AG08396 (cell line): ENCODE measurements at regions not wholly inside any gene's neighbourhood (a gene's known extent, or its start where the extent isn't known, plus 50 kb on each side); places are given as distances from the start of the nearest gene placed in this dataset.
"Not testable (repeated sequence)": the region's sequence is repeated elsewhere in the genome, so short reads cannot be mapped to it uniquely, and the experiment has no call there.

Source experiments
- DNase-seq: peaks from one replicate; pipeline ENCODE4 v3.0.0; 2012; ENCODE audit warnings: low spot score, mixed read lengths

DNA sequence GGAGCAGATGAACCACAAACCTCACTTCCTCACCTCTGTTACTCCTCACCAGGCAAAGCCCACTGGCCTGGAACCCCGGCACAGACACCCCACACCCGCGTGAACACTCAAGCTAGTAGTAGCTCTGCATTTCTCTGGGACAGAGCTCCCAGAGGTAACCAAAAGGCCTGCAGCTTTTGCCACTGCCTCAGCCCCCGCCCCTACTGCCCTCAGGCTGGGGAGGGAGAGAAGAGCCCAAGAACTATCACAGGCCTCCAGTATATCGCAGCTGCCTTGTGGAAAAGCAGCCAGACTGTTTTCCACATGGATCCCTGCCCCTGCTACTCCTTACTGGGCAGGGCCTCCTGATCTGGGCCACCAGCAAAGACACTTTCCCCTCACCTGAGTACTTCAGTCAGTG, 728.7 kb upstream of the ACTRT1 start:
- DNase-seq, result no peak

DNA sequence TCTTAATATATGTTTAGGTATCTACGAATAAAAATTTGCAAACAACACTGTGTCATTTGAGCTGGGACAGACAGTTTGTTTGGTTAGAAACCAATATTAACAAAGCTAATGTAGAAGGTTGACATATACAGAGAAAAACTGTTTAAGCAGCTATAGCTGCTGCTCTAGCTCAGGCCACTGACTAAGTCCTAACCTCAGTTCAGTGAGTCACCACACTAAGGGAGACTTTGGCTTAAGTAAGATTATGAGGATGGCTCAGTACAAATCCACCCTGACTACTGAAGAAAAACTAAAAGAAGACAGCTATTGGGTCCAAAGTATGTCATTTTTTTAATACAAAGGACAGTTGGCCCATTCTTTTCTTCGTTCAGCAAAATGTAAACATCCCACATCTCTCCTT, 717.3 kb upstream of the ACTRT1 start:
- DNase-seq, result no peak

DNA sequence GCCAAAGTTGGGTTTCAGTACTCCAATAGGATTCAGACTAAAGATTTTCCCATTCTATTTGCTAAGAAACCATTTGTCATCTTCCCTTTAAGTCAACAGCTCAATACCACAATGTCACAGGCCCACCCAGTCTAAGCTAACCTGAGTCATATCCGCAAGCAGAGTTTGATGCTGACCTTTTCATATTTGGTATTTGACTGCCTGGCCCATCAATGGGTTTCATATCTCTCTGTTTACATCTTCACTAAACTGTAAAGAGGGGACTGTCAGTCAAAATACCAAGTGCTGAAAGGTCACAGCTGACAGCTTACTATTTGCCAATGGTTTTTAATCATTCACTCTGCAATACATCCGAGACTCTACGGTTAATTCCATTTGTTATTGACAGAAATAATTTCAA, 707.5 kb upstream of the ACTRT1 start:
- no peak for DNase-seq

DNA sequence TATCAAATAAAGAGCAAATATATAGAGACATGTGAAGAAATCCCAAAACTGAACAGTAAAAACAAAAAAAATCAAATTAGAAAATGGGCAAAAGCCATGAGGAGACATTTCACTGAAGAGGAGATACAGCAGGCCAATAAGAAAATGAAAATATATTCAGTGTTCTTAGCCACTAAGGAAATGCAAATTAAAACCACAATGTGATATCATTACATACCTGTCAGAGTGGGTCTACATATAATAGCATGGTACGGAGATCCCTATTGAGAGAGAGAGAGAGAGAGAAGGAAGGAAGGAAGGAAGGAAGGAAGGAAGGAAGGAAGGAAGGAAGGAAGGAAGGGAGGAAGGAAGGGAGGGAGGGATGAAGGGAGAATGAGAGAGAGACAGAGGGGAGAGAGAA, 707.0 kb upstream of the ACTRT1 start:
- no peak for DNase-seq

GRCh38 chrX:128754130-128754529, 701.9 kb upstream of the ACTRT1 start:
- DNase-seq, result no peak

- DNase-seq, result no peak
Measured at GRCh38 chrX:128739539-128739938, 687.3 kb upstream of the ACTRT1 start.

GRCh38 chrX:128728943-128729342, 676.7 kb upstream of the ACTRT1 start:
- no peak for DNase-seq

DNA sequence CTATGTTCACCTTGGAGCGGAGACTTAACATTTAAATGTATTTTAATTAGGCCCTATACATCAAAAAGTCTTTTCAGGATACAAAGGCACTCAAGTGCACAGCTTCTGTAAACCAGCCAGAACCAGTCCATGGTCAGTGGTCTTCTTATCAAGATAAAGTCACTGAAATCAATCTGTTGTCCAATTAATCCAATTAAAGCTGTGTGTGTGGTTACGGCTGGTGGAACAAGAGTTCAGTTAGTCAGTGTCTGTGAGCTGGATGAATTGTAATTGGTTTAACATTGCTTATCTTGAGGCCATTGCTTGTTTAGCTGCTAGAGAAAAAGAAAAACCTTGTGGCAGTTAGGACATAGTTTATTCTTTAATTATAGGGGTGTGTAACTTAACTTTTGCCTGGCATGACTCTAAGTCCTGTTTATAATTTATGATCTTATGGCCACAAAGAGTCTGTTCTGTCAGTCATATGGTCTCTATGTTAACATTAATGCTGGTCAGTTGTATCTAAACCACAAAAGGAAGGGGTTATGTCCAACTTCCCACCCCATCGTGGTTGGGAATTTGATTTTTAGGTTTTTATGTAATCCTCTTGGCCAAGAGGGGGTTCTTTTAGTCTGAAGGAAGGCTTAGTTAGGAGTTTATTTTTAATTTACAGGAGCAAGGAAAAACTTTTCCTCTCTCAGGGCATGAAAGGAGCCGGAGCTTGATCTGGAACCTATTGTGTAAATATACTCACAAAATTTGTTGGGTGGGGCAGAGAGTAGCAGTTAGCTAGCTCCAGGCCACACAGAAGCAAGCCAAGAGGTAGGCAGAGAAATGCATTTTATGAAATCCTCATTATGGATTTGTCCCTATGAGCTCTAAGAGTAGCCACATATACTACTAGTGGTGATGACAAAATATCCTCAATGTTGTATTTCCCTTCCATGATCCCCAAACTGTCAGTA, 665.7 kb upstream of the ACTRT1 start:
- DNase-seq, result no peak

GRCh38 chrX:128714425-128714824, 662.2 kb upstream of the ACTRT1 start:
- DNase-seq, result no peak

GRCh38 chrX:128699716-128700285, 647.6 kb upstream of the ACTRT1 start:
- DNase-seq, result no peak

DNA sequence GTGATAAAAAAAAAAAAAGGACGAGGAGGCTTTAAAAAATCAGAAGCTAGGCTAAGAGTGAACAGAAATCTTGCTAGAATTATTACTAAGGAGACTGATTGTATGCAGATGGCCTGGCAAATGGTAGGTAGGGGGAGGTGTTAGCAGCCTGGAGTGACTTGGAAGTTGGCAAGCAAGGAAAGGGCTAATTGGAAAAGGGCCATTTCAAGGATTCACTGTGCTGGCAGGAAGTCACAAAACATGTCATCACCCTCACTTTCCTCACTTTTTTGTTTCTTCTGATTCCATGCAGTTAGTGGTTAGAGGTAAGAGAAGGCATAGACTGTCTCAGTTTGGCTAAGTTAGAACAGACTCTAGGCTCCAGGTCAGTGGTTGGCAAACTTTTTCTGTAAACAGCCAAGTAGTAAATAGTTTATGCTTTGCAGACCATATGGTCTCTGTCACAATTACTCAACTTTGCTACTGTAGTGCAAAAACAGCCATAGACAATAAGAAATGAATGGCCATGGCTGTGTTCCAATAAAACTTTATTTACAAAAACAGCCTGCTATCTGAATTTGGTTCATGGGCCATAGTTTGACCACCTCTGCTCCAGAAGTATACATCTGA, 646.5 kb upstream of the ACTRT1 start:
- DNase-seq, result no peak

DNA sequence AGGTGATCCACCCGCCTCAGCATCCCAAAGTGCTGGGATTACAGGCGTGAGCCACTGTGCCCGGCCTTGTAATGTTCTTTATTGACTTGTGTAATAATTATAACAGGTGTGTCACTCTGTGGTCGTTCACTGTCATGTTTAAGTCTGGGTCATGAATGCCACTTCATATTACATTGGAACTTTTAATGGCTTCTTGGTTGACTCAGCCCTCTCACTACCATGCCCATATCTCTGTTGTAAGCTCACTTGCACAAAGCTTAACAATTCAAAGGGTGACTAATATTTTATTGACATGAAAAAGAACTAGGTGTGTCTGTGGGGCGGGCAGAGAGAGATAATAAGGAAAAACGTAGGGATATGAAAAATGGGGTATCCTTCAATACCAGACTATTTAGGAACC, 639.7 kb upstream of the ACTRT1 start:
- DNase-seq, result no peak

DNA sequence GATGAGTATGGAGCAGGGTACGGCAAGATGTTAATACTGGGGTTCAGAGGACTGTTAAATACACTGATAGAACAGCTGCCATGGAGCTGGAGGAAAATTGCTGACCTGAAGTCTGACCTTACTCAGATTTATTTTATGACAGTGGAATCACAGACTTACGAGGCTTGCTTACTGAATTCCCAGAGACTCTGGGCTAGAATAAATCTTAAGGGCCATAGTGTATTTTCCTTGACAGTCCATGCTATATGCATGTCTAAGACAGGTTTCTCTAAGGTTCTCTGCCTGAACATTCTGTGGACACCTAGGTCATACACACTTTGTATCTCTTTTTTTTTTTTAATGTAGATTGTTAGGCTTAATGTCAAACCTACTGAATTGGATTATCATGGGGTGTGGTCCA, 633.2 kb upstream of the ACTRT1 start:
- DNase-seq, result no peak

DNA sequence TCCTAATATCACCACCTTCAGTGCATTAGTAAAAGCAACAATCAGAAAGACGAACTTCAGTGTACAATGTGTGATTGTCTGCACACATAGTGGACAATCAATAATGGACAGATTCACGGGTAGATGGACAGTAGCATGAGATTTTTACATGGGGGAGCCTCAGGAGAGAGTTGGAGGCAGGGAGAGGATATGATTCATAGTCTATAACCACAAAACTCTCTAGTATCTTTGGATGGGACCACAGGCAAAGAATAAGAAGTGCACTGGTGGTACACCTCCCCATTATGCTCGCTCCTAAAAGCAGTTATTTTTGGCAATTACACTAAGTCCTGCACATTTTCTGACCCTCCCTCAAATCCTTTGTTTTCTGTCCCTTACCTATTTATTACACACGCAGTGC, 624.4 kb upstream of the ACTRT1 start:
- no peak for DNase-seq

- not testable (repeated sequence) for DNase-seq
Measured at GRCh38 chrX:128674326-128675086, 622.3 kb upstream of the ACTRT1 start.

DNA sequence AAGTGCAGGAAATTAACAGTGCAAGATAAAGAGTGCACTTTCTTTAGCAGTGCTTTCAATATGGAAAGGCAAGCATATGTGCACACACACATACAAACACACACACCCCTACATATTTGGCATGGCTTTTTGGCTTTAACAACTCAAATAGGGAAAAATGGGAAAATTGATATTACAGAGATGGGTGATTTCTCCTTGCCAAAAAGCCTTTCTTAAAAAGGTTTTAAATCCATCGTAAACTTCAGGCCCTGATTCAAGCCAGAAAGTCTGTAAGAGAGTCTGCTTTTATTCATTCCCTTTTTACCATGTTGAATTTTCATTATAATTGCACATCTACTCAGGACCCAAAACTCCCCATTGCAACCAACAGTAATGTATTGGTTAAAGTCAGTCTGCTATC, 612.0 kb upstream of the ACTRT1 start:
- no peak for DNase-seq

GRCh38 chrX:128653524-128654060, 601.4 kb upstream of the ACTRT1 start:
- no peak for DNase-seq

GRCh38 chrX:128650326-128650725, 598.1 kb upstream of the ACTRT1 start:
- DNase-seq, result no peak

DNA sequence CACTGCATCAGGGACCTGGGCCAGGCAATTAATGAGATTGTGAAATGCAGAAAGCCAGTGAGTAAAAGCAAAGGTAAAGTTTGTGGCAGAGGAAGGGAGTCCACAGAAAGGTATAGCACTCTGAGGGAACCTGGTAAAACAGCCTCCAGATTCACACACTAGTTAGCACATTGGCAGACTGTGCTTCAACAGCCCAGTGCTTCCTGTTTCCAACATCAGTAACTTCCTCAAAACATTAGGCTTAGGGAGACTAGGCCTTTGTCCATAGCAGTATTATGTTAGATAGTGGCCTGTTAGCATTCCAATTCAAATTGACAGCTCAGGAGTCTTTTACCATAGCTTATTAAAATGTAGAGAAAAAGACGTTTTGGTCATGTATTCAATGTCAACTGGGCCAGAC, 582.6 kb upstream of the ACTRT1 start:
- DNase-seq, result no peak

DNA sequence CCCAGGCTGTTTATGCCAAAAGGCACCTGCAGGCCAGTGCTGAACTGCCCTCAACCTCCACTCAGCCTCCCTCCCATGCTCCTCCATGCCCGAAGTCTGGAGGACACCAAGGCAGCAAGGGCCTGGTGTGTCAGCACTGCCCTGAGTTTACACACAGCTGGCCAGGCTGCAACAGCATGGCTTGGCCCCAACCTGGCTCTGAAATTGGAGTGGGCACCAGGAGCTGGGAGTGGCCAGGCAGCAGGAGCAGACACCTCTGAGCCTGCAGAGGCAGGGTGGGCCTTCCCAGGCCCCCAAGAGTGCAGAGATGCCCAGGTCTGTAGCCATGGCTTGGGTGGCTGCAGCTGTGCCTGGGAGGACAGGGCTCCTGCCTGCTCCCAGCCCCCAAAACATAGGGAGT, 571.2 kb upstream of the ACTRT1 start:
- DNase-seq, result no peak

DNA sequence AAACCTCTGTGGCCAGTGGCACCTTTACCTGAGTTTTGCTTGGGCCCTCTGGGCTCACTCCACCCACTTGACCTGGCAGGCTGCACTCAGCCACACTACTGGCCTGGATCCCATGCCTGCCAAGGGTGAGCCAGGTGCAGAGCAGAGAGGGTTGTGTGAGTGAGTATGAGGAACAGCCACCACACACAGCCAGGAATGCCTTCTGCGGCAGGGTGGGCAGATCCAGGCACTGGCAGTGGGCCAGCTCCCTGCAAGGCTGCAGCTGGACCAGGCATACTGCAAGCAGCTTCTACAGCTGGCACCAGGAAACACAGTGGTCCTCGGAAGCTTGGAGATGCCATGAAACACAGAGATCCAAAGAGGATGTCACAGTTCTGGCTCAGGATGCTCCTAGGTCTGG, 570.1 kb upstream of the ACTRT1 start:
- no peak for DNase-seq

DNA sequence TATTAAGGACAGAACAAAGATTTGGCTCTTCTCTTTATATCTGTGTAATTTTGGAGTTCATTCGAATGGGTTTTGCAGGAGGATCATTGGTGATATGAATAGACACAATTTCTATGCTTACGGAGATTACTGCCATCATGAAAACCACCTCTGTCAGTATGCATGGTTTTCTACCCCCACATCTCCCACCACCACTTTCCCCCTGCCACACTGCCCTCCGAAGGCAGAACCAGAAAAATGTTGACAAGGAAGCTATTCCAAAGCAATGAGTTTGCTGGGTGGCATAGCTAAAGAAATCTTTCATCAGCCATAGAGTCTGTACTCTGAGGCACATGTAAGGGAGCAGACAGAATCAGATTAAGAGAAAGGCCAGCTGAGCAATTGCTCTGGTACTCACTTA, 567.3 kb upstream of the ACTRT1 start:
- no peak for DNase-seq
